SK-N-SH treated with all-trans-retinoic acid at 6 μM for 48 hours (cell line): ENCODE measurements at regions not wholly inside any gene's neighbourhood (a gene's known extent, or its start where the extent isn't known, plus 50 kb on each side); places are given as distances from the start of the nearest gene placed in this dataset.

Experiments used
- TOX ChIP-seq: fragments of 250-450 bp; sonication (Bioruptor Pico); IDR thresholded peaks from 2 replicates; pipeline ENCODE4 v1.8.0; 2021; ENCODE audit warnings: mild to moderate bottlenecking, moderate library complexity, borderline replicate concordance
- TF ChIP-seq, protein P1 (sequence below): fragments of 250-450 bp; sonication (Bioruptor Pico); IDR thresholded peaks from 2 replicates; pipeline ENCODE4 v1.8.0; 2020; ENCODE audit warnings: mild to moderate bottlenecking, moderate library complexity, borderline replicate concordance
- TF ChIP-seq, protein P2 (sequence below): fragments of 250-450 bp; sonication (Bioruptor Pico); IDR thresholded peaks from 2 replicates; pipeline ENCODE4 v1.5.1; 2020; ENCODE audit warnings: low read depth, mild to moderate bottlenecking, moderate library complexity

- no peak for TF ChIP-seq TOX
- TF ChIP-seq, protein P1, sequence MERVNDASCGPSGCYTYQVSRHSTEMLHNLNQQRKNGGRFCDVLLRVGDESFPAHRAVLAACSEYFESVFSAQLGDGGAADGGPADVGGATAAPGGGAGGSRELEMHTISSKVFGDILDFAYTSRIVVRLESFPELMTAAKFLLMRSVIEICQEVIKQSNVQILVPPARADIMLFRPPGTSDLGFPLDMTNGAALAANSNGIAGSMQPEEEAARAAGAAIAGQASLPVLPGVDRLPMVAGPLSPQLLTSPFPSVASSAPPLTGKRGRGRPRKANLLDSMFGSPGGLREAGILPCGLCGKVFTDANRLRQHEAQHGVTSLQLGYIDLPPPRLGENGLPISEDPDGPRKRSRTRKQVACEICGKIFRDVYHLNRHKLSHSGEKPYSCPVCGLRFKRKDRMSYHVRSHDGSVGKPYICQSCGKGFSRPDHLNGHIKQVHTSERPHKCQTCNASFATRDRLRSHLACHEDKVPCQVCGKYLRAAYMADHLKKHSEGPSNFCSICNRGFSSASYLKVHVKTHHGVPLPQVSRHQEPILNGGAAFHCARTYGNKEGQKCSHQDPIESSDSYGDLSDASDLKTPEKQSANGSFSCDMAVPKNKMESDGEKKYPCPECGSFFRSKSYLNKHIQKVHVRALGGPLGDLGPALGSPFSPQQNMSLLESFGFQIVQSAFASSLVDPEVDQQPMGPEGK = no peak
- TF ChIP-seq, protein P2, sequence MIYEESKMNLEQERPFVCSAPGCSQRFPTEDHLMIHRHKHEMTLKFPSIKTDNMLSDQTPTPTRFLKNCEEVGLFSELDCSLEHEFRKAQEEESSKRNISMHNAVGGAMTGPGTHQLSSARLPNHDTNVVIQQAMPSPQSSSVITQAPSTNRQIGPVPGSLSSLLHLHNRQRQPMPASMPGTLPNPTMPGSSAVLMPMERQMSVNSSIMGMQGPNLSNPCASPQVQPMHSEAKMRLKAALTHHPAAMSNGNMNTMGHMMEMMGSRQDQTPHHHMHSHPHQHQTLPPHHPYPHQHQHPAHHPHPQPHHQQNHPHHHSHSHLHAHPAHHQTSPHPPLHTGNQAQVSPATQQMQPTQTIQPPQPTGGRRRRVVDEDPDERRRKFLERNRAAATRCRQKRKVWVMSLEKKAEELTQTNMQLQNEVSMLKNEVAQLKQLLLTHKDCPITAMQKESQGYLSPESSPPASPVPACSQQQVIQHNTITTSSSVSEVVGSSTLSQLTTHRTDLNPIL (CRISPR knock-in tag) = no peak
These were observed 129.1 kb downstream of the EHF start for GRCh38 chr11:34749666-34750659.
